ENCODE measurements at regions not wholly inside any gene's neighbourhood (a gene's known extent, or its start where the extent isn't known, plus 50 kb on each side); places are given as distances from the start of the nearest gene placed in this dataset.

- no peak for DNase-seq
Observed at GRCh38 chr6:15872241-15873103, 209.6 kb upstream of the DTNBP1 start.

GRCh38 chr6:15871276-15871675 lies 208.4 kb upstream of the DTNBP1 start:
- DNase-seq, result no peak

GRCh38 chr6:15870333-15871043 lies 207.7 kb upstream of the DTNBP1 start:
- DNase-seq, result no peak

DNA sequence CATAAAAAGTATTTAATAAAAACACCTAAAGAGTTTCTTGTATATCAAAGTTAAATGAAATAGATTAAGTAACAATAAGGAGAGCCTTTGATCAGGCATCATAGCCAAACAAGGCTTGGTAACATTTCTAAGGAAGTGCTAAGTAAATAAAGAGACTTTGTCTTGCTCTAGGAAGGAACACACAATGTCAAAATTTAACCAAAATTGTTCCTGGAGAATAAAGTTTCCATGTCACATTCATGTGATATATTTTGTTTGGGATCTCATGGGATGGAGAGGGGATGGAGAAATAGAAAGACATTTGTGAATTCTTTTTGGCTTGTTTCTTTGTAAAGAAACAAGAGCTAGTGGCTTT lies 201.9 kb upstream of the DTNBP1 start:
- no peak for DNase-seq

- DNase-seq, result no peak
Observed at GRCh38 chr6:15864038-15864707, 201.3 kb upstream of the DTNBP1 start.

GRCh38 chr6:15862810-15863209 lies 200.0 kb upstream of the DTNBP1 start:
- no peak for DNase-seq

DNA sequence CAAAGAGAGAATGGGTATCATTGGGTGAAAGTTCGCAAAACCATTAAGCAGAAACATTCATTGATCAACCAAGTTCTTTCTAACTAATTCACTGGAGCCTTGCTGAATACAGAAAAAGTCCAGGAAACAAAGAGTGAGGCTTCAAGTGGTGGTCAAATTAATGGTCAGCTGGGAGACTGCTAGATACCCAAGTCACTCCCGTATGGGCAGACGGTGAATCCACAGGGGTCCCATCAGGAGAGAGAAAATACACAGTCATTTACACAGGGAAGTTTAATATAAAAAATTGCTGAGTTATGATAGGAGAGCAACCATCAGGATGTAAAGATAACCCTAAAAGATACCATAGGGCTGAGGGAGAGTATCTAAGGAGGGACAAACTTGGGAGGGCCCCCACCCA lies 198.7 kb upstream of the DTNBP1 start:
- no peak for DNase-seq

GRCh38 chr6:15854826-15855710 lies 192.2 kb upstream of the DTNBP1 start:
- DNase-seq, result peak in 2 of 3 experiments; percentile 63 to 86

- no peak for DNase-seq
Observed at GRCh38 chr6:15854378-15854777, 191.6 kb upstream of the DTNBP1 start.

- no peak for DNase-seq
Observed at GRCh38 chr6:15853259-15853658, 190.4 kb upstream of the DTNBP1 start.

- DNase-seq, result no peak
Observed at GRCh38 chr6:15852289-15852688, 189.5 kb upstream of the DTNBP1 start.

GRCh38 chr6:15849395-15849794 lies 186.6 kb upstream of the DTNBP1 start:
- DNase-seq, result no peak

- no peak for DNase-seq
Observed at GRCh38 chr6:15845492-15845891, 182.7 kb upstream of the DTNBP1 start.

GRCh38 chr6:15843764-15844163 lies 180.9 kb upstream of the DTNBP1 start:
- peak in 1 of 3 experiments; percentile 71 for DNase-seq

DNA sequence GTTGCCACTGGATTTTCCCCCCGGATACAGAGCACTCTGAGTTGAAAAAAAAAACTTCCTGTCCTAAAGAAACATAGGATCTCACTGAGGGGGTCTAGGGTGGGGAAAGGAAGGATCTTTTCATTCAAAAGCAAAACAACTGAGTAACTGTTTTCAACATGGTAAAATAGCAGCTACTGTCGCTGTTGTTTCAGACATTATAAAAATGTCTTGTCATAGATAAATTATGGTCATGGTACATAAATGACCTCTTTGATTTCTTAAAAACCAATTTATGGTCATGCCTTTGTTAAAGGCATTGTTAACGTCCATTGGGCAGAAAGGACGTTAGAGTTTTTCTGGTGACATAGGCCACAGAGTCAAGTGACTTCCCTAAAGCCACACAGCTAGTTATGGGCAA lies 180.4 kb upstream of the DTNBP1 start:
- DNase-seq, result no peak

DNA sequence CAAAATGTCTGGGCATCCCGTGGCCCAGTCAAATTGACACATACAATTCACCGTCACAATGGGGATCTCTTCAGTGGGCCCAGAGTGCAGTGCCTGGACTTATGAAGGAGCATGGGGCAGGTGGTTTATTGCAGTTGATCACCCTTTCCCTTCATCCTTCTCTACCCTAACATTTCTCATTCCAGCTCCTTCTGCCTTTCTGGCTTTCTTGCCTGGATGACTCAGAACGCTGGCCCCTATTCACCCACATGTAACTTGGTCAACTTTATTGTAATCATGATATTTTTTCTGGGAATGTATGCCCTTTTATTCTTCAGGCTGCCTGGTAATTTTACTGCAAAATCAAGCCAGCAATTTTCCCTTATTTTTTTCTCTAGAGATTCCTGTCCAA lies 179.9 kb upstream of the DTNBP1 start:
- no peak for DNase-seq

DNA sequence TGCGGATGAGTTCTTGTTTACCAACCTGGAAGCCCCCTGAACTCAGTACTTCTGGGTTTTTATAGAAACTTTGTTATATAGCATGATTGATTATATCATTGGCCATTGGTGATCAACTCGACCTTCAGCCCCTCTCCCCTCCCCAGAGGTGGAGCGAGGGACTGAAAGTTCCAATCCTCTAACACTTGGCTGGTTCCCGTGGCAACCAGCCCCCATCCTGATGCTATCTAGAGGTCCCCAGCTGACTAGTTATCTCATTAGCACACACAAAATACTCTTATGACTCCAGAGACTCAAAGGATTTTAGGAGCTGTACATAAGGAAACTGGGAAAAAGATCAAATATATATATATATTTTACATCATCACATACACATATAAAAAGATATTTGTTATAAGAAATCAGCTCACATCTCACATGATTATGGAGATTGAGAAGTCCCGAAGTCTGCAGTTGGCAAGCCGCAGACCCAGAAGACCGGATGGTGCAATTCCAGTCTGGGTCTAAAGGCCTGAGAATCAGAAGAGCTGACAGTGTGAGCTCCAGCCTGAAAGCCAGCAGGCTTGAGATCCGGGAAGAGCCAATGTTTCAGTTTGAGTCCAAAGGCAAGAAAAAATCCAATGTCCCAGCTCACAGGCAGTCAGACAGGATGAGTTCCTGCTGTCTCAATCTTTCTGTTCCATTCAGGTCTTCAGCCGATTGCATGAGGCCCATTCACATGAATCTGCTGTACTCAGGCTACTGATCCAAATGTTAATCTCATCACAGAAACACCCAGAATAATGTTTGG lies 179.3 kb upstream of the DTNBP1 start:
- no peak for DNase-seq

GRCh38 chr6:15839969-15840541 lies 177.2 kb upstream of the DTNBP1 start:
- no peak for DNase-seq

GRCh38 chr6:15837205-15837604 lies 174.4 kb upstream of the DTNBP1 start:
- no peak for DNase-seq

GRCh38 chr6:15832841-15833240 lies 170.0 kb upstream of the DTNBP1 start:
- DNase-seq, result no peak

DNA sequence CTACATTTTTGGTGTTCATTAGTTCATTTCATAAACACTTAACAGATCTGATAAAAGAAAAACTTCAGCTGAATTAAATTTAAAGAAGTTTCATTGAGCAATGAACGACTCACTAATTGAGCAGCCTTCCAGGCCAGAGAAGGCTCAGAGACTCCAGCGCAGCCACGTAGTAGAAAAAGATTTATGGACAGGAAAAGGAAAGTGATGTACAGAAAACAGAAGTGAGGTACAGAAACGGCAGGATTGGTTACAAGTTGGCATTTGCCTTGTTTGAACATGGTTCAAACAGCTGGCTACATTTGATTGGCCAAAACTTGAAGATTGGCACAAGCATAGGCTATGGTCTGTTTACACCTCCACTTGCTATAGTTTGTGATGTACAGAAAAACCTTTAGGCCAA lies 166.3 kb upstream of the DTNBP1 start:
- DNase-seq, result no peak

All from NCI-H1417 (cell line).